DMS53 (cell line): ENCODE measurements at regions not wholly inside any gene's neighbourhood (a gene's known extent, or its start where the extent isn't known, plus 50 kb on each side); places are given as distances from the start of the nearest gene placed in this dataset.
A peak's percentile ranks its signal among the peaks of the same experiment; 100 is the strongest.

Source experiments
- DNase-seq: peaks from one replicate; lab custom pipeline; 2025; lab: John Stamatoyannopoulos, UW

DNA sequence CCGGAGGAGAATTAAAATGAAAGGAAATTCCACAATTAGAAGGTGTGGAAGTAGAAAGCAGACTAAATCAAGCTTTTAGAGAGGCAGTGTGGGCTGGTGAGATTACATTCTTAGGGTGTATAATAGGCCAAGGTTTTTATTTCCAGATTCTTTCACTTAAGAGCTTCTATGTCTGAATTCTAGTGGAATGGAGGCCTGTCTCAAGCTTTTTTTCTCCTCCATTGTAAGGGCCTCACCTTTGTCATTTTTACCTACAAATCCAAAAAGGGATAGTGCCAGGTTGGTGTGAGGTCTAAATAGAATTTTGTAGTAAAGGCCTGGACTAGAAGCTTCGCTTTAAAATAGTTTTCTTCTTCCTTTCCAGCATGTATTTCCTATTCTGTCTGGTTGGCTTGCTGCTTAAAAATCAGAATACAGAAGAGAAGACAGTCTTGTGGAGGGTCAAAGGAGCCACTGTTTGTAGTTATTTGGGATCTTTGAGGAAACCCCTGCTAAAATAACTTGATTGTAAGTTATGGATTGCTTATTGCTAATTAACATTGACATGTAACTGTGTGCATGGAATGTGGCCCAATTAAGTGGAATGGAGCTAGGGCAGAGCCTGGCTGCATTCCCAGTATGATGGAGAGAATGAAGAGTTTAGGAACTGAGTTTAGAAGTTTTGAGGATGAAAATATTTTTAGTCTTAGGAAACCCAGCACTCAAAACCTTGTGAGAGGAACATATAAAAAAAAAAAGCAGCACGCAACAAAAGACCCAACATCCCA lies 162.5 kb upstream of the B3GALT2 start:
- no peak for DNase-seq

DNA sequence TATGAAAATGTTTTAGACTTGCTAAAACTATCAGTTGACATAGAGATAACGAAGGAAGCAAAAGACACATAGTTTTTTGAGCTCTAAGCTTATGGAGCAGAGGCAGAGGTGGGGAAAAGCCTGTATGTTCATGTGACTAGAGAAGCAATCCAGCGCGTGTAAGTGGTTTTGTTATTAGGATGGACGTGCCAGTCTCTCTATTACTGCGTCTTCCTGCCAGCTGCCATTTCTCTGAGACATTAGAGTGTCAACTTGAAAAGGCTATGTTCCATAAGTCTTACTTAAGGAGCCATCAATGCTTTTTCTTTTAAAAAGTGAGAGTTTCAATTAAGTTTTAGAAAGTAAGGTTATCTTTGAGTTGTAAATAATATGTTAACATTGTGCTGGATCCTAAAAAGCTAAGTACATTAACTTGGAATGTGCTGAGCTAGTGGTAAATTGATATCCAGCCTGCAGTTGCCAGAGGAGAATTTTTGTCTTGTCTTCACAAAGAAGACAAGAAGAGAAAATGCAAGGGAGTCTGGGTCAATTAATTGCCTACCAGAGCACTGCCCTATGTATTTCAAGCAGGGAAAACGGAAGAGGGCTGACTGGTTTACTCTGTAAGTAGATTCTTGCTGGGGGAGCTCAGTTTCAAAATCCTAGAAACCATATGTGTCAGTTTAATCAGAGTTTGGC lies 161.8 kb upstream of the B3GALT2 start:
- DNase-seq: peak; percentile 20

DNA sequence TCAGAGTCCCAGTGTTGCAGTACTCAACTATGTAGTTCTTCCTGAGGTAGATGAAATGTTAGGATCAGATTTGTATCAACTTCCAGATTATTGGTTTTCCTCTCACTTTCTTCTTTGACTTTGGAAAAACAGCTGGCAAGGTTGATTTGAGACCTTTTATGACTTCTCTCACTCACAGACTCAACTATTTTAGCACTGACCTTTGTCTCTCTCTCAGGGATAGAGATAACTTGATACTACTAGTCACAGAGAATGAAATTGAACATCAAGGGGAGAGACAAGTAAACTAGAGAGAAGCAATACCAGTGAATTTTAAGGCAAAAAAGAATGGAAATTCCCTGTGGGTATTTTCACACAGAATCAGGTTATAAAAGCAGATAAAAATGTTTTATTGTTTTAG lies 159.7 kb upstream of the B3GALT2 start:
- DNase-seq: no peak

DNA sequence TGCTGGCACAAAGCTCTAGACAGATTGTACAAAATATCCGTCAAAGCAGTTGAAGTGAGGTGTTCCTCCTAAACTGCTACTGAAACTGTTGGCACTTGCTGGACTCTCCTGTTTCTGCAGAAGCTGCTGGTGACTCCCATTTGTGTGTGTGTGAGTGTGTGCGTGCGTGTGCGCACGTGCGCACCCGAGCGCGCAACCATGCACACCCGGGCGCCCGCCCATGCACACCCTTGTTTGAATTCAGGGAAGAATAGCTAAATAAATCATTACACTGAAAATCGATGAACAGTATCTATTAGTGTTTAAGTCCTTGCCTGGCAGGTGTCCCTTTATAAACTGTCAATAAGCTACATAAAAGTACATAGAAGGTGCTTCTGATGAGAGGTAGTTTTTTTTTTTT lies 156.4 kb upstream of the B3GALT2 start:
- DNase-seq: no peak

DNA sequence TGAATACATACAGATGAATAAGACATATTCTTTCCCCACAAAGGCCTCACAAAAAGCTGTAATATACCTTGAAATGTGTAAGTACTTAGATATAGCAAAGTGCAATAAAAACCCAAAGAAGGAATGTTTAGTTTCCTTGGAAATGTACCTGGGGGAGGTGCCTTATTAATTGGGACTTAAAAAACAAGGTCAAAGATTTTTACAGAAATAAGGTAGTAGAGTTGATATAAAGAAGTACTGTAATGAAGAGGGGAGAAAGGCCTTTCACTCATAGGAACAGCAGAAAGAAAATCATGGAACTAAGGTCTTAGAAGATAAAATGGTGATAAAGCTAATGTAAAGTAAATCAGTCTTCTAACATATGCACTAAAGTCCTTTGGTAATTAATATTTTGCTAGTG lies 153.9 kb upstream of the B3GALT2 start:
- DNase-seq: no peak

- DNase-seq: no peak
Observed at GRCh38 chr1:193339401-193339800, 153.0 kb upstream of the B3GALT2 start.

DNA sequence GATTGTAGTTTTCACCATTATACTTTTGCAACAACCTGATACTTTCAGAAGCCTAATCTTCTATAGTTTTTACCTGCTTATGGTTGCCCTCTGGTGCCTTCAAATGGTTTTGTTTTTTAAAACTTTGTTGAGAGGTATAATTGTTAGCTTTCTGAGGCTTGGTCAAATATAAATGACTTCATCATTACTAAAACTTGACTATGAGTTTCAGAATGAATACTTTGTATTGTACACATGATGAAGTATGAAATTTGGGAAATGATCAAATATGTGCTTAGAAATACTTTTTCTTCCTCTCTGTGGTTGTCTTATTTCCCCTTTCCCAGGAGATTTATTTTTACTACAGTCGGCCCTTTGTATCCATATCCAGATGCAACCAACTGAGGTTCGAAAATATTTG lies 151.8 kb upstream of the B3GALT2 start:
- DNase-seq: peak; percentile 59

DNA sequence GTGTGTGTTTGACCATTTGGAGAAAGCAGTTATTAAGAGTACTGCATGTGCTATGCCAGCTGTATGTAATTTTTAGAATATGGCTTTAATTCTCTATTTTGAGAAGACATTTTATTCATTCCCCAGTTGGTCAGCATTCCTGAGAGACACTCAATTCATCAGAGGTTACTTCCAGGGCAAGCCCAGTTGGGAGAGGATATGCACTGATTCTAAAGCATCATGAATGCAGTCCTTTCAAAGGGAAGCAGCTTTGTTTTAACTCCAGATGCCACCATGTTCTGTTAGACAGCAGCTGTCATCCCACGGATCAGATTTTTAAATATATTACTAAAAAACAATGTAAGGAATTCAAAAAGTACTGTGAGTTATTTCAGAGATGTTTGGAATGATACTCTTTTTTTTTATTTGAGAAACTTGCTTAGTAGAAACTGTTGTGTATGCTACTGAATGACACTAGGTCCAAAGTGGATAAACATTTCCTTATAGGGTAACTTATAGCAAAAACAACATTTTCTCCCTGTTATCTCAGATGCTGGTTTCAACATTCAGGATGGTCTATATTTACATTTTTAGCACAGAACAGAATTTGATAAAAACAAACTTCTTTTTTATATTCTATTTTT lies 149.5 kb upstream of the B3GALT2 start:
- no peak for DNase-seq

- no peak for DNase-seq
Observed at GRCh38 chr1:193333166-193333565, 146.8 kb upstream of the B3GALT2 start.

DNA sequence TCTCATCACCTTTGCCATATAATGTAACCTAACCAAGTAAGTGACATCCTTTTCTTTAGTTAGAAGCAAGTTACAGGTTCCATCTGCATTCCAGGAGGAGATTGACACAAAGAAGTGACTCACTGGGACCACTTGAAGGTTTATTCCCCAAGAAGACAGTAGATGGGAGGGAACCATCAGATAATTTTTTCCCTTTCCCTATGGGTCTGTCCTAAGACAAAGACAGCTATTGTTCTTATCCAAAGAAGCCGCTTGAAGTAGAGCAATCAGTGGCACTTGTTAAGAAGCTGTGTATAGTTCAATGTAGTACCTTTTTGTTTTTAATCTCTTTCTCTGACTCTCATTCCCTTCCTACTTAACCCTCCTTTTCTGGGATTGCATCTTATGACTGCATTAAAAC lies 139.9 kb upstream of the B3GALT2 start:
- DNase-seq: no peak

- peak; percentile 16 for DNase-seq
Observed at GRCh38 chr1:193325771-193326170, 139.4 kb upstream of the B3GALT2 start.

GRCh38 chr1:193325042-193325441 lies 138.6 kb upstream of the B3GALT2 start:
- no peak for DNase-seq

DNA sequence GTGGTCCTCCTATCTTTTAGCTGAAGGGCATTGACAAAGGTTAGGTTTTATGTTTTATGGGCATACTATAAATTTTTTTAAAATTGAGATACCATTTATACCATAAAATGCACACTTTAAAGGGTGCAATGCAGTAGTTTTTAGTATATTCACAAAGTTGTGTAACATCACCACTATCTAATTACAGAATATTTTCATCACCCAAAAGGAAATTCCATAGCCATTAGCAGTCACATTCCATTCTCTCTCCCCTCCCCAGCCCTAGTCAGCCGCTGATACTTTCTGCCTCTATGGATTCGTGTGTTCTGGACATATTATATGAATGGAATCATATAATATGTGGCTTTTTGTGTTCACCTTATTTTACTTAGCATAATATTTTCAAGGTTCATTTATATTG lies 135.8 kb upstream of the B3GALT2 start:
- DNase-seq: no peak

DNA sequence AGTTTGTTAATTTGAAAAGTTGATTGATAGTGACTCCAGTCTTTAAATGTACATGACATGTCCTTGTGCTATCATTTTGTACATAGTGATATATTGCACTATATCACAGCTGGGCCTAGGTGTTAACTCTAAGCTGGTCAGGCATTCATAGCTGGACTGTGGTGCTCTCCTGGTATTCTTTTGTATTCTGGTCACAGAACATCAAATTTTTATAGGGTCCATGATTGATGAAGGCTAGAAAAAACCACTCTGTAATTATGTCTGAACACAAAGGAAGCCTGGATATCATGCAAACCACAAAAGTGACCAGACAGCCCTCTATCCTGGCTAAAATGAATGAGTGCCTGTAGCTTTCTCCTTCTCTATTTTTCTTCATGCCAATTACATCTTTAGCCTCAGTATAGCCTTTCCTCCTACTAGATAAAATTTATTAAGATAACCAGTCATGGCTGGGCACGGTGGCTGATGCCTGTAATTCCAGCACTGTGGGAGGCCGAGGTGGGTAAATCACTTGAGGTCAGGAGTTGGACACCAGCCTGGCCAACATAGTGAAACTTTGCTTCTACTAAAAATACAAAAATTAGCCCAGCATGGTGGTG lies 134.9 kb upstream of the B3GALT2 start:
- no peak for DNase-seq

GRCh38 chr1:193320270-193320669 lies 133.9 kb upstream of the B3GALT2 start:
- no peak for DNase-seq

DNA sequence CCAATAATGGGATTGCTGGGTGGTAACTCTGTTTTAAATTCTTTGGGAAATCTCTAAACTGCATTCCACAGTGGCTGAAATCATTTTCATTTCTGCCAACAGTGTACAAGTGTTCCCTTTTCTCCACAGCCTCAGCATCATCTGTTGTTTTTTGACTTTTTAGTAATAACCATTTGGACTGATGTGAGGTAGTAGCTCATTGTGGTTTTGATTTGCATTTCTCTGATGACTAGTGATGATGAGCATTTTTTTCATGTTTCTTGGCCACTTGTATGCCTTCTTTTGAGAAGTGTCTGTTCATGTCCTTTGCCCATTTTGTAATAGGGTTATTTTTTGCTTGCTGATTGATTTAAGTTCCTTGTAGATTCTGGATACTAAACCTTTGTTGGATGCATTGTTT lies 131.9 kb upstream of the B3GALT2 start:
- no peak for DNase-seq

DNA sequence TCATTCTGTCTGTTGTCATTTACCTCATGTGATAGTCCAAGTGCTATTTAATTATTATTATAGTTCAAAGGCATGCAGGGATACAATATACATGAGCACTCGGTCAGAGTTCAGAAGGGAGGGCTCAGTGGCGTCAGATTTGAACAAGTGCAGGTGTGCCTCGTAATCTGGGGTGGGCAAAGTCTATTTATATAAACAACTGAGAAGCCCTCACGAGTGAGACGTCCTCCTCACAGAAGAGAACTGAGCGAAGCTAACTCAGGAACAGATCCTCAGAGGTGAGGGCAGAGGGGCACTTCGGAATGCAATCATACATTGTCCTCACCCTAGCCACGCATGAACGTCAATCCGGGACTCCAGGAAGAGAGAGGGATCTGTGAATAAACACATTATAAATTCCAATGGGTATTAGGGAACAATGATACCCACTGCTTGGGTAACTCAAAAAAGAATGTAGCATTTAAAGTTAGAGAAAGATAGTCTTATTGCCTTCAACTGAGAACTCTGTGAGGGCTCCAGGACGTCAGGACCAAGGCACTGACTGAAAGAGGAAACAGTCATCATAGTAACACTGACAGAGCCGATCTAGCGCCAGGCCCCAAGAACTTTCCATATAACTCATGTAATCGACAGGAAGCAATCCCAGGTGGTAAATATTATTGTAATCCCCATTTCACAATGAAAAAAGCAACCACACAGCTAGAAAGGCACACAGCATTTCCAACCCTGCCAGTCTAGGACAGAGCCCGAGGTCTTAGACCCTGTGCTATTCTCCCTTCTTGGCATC lies 127.1 kb upstream of the B3GALT2 start:
- DNase-seq: no peak

DNA sequence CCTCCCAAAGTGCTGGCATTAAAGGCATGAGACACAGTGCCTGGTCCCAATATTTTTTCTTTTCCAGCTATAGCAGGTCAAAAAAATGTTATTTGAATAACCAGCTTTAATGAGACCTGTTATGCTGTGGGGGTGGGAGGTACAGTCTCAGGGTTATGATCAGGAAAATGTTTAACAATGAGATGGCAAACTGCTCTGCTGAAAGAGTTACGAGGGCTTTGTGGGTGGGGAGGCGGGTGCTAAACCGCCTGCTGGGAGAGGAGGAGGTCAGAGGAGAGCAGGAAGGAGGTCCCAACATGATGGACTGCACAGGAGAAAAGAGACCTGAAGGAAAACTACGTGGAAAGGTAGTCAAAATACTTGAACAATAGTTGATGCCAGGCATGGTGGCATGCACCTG lies 126.0 kb upstream of the B3GALT2 start:
- DNase-seq: no peak

- peak; percentile 67 for DNase-seq
Observed at GRCh38 chr1:193311226-193311948, 125.0 kb upstream of the B3GALT2 start.

- DNase-seq: peak; percentile 97
Observed at GRCh38 chr1:193310564-193310963, 124.2 kb upstream of the B3GALT2 start.

DNA sequence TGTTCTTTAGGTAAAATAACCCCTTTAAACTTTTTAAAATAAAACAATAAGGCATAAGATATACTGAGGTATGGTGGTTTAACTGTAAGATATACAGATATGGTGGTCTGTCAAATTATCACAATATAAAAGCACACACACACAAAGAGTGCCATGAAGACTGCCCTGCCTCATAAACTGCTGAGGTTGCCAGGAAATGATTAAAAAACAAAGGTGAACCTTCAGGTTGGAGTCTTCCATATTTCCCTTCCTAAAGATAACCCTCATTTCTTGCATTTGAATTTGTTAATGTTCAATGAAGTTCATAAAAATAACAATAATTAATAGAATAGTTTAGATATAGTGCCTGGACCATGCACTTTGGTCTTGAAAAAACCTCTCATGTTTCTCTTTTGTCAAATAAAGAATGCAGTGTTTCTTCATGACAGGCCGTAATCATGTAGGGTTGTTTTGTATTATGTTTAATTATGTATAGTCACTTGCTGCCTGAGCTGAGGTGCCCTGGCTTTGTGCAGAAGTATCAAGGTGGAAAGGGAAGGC lies 123.6 kb upstream of the B3GALT2 start:
- DNase-seq: peak; percentile 57
